Lower leg skin (tissue), 3 donors: ENCODE measurements at regions not wholly inside any gene's neighbourhood (a gene's known extent, or its start where the extent isn't known, plus 50 kb on each side); places are given as distances from the start of the nearest gene placed in this dataset.

Experiments
- POLR2A ChIP-seq, 2 donors: fragments of 450-650 bp; IDR thresholded peaks; one replicate each; pipeline ENCODE4 v1.6.1; 2016 to 2017; ENCODE audit warnings: antibody characterized with exemption in 2 of 2, mild to moderate bottlenecking in 1 of 2, moderate library complexity in 1 of 2
- TF ChIP-seq, protein P1 (sequence below), 3 donors: fragments of 450-650 bp; IDR thresholded peaks; one replicate each; pipeline ENCODE4 v1.5.1; 2016; ENCODE audit warnings: antibody characterized with exemption in 3 of 3, mild to moderate bottlenecking in 3 of 3, moderate library complexity in 2 of 3

- TF ChIP-seq, protein P1, sequence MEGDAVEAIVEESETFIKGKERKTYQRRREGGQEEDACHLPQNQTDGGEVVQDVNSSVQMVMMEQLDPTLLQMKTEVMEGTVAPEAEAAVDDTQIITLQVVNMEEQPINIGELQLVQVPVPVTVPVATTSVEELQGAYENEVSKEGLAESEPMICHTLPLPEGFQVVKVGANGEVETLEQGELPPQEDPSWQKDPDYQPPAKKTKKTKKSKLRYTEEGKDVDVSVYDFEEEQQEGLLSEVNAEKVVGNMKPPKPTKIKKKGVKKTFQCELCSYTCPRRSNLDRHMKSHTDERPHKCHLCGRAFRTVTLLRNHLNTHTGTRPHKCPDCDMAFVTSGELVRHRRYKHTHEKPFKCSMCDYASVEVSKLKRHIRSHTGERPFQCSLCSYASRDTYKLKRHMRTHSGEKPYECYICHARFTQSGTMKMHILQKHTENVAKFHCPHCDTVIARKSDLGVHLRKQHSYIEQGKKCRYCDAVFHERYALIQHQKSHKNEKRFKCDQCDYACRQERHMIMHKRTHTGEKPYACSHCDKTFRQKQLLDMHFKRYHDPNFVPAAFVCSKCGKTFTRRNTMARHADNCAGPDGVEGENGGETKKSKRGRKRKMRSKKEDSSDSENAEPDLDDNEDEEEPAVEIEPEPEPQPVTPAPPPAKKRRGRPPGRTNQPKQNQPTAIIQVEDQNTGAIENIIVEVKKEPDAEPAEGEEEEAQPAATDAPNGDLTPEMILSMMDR (IDR thresholded peaks at IDR 0.05), result no peak
- no peak for TF ChIP-seq POLR2A (IDR thresholded peaks at IDR 0.05)
Observed at GRCh38 chr12:13816394-13816793, 165.0 kb downstream of the GRIN2B start.
